SK-N-SH treated with all-trans-retinoic acid at 6 μM for 48 hours (cell line): ENCODE measurements at regions not wholly inside any gene's neighbourhood (a gene's known extent, or its start where the extent isn't known, plus 50 kb on each side); places are given as distances from the start of the nearest gene placed in this dataset.

Source experiments
- ATAC-seq: fragments of 200-7000 bp; cut with Tn5 transposase; 3 replicates; pipeline ENCODE4 v1.9.1; 2020; ENCODE audit warnings: mild to moderate bottlenecking, moderate library complexity
- ARNTL ChIP-seq: fragments of 450-650 bp; formaldehyde crosslinking; IDR thresholded peaks from 2 replicates; pipeline ENCODE4 v1.5.0; 2020; ENCODE audit warnings: low read depth, mild to moderate bottlenecking, moderate library complexity, borderline replicate concordance
- CREB5 ChIP-seq: fragments of 250-450 bp; sonication (Bioruptor Pico); IDR thresholded peaks from 2 replicates; pipeline ENCODE4 v1.5.1; 2020; ENCODE audit warnings: low read depth, mild to moderate bottlenecking, moderate library complexity
- CSDC2 ChIP-seq: fragments of 250-450 bp; sonication (Bioruptor Pico); IDR thresholded peaks from 2 replicates; pipeline ENCODE4 v1.5.0; 2020; ENCODE audit warnings: mild to moderate bottlenecking, moderate library complexity
- ESRRG ChIP-seq: fragments of 250-450 bp; sonication (Bioruptor Pico); IDR thresholded peaks from 2 replicates; pipeline ENCODE4 v1.6.1; 2021; ENCODE audit warnings: mild to moderate bottlenecking
- GLIS3 ChIP-seq: fragments of 250-450 bp; sonication (Bioruptor Pico); IDR thresholded peaks from 2 replicates; pipeline ENCODE4 v1.5.0; 2020; ENCODE audit warnings: mild to moderate bottlenecking, moderate library complexity
- ISL1 ChIP-seq: fragments of 250-450 bp; sonication (Bioruptor Pico); IDR thresholded peaks from 2 replicates; pipeline ENCODE4 v2.1.2; 2022; ENCODE audit warnings: mild to moderate bottlenecking, moderate library complexity
- OSR1 ChIP-seq: fragments of 250-450 bp; sonication (Bioruptor Pico); IDR thresholded peaks from 2 replicates; pipeline ENCODE4 v1.8.0; 2022; ENCODE audit warnings: moderate library complexity, mild to moderate bottlenecking, inconsistent platforms
- PATZ1 ChIP-seq: fragments of 250-450 bp; sonication (Bioruptor Pico); IDR thresholded peaks from 2 replicates; pipeline ENCODE4 v1.8.0; 2020; ENCODE audit warnings: mild to moderate bottlenecking, moderate library complexity, borderline replicate concordance
- POU6F1 ChIP-seq: fragments of 250-450 bp; sonication (Bioruptor Pico); IDR thresholded peaks from 2 replicates; pipeline ENCODE4 v1.8.0; 2021; ENCODE audit warnings: low read depth, mild to moderate bottlenecking, moderate library complexity, borderline replicate concordance
- PPARA ChIP-seq: fragments of 250-450 bp; sonication (Bioruptor Pico); IDR thresholded peaks from 2 replicates; pipeline ENCODE4 v1.5.0; 2020; ENCODE audit warnings: mild to moderate bottlenecking, borderline replicate concordance
- RARB ChIP-seq: fragments of 250-450 bp; sonication (Bioruptor Pico); IDR thresholded peaks from 2 replicates; pipeline ENCODE4 v1.8.0; 2021; ENCODE audit warnings: mild to moderate bottlenecking, moderate library complexity
- SNAI2 ChIP-seq: fragments of 250-450 bp; sonication (Bioruptor Pico); IDR thresholded peaks from 2 replicates; pipeline ENCODE4 v1.5.0; 2020; ENCODE audit warnings: mild to moderate bottlenecking, moderate library complexity
- TSHZ2 ChIP-seq: fragments of 250-450 bp; sonication (Bioruptor Pico); IDR thresholded peaks from 2 replicates; pipeline ENCODE4 v1.5.0; 2020; ENCODE audit warnings: mild to moderate bottlenecking, moderate library complexity
- ZC3H10 ChIP-seq: fragments of 250-450 bp; sonication (Bioruptor Pico); IDR thresholded peaks from 2 replicates; pipeline ENCODE4 v1.5.1; 2021; ENCODE audit warnings: mild to moderate bottlenecking, moderate library complexity
- ZFP3 ChIP-seq: fragments of 250-450 bp; sonication (Bioruptor Pico); IDR thresholded peaks from 2 replicates; pipeline ENCODE4 v1.5.0; 2020; ENCODE audit warnings: mild to moderate bottlenecking, moderate library complexity
- ZNF565 ChIP-seq: fragments of 450-650 bp; formaldehyde crosslinking; conservative IDR thresholded peaks from 2 replicates; pipeline ENCODE4 v1.5.0; 2020; ENCODE audit warnings: low read depth, mild to moderate bottlenecking, moderate library complexity
- ZNF70 ChIP-seq: fragments of 450-650 bp; formaldehyde crosslinking; IDR thresholded peaks from 2 replicates; pipeline ENCODE4 v1.5.0; 2020; ENCODE audit warnings: mild to moderate bottlenecking, moderate library complexity
- ZNF8 ChIP-seq: fragments of 450-650 bp; formaldehyde crosslinking; IDR thresholded peaks from 2 replicates; pipeline ENCODE4 v1.5.0; 2020; ENCODE audit warnings: mild to moderate bottlenecking, moderate library complexity

GRCh38 chr2:183259921-183260320, 135.7 kb downstream of the NUP35 start:
- no peak for TF ChIP-seq PPARA (CRISPR knock-in tag)
- no peak for TF ChIP-seq CSDC2 (CRISPR knock-in tag)
- TF ChIP-seq SNAI2 (CRISPR knock-in tag) = no peak
- no peak for TF ChIP-seq PATZ1 (CRISPR knock-in tag)
- TF ChIP-seq ARNTL (CRISPR knock-in tag) = no peak
- TF ChIP-seq ZFP3 (CRISPR knock-in tag) = no peak
- TF ChIP-seq, all 23 proteins: peak for 0
- no peak for ATAC-seq

GRCh38 chr2:183260527-183260926, 136.3 kb downstream of the NUP35 start:
- no peak for ATAC-seq
- TF ChIP-seq RARB (CRISPR knock-in tag) = no peak
- TF ChIP-seq OSR1 (CRISPR knock-in tag) = no peak
- TF ChIP-seq ESRRG (CRISPR knock-in tag) = no peak
- no peak for TF ChIP-seq ZNF70 (CRISPR knock-in tag)
- no peak for TF ChIP-seq ARNTL (CRISPR knock-in tag)
- no peak for TF ChIP-seq ZC3H10 (CRISPR knock-in tag)
- TF ChIP-seq, all 23 proteins: peak for 0

- TF ChIP-seq ZNF565 (no peak), ZC3H10 (CRISPR knock-in tag) (no peak), ZFP3 (CRISPR knock-in tag) (no peak)
- ATAC-seq = no peak
Observed at GRCh38 chr2:183264890-183265535, 140.8 kb downstream of the NUP35 start.

GRCh38 chr2:183267148-183267827, 143.0 kb downstream of the NUP35 start:
- TF ChIP-seq ISL1 (CRISPR knock-in tag) = no peak
- no peak for TF ChIP-seq PPARA (CRISPR knock-in tag)
- TF ChIP-seq GLIS3 = no peak
- TF ChIP-seq OSR1 (CRISPR knock-in tag) = no peak
- TF ChIP-seq RARB (CRISPR knock-in tag) = no peak
- TF ChIP-seq, all 23 proteins: peak for 0
- ATAC-seq = no peak

GRCh38 chr2:183269956-183270355, 145.7 kb downstream of the NUP35 start:
- ATAC-seq = peak; percentile 63; the same call in 2 of the 3 replicates
- no peak for TF ChIP-seq ARNTL (CRISPR knock-in tag)
- no peak for TF ChIP-seq TSHZ2 (CRISPR knock-in tag)
- no peak for TF ChIP-seq ZNF8 (CRISPR knock-in tag)
- no peak for TF ChIP-seq CREB5 (CRISPR knock-in tag)
- no peak for TF ChIP-seq POU6F1 (CRISPR knock-in tag)
- TF ChIP-seq OSR1 (CRISPR knock-in tag) = no peak
- TF ChIP-seq PATZ1 (CRISPR knock-in tag) = no peak
- no peak for TF ChIP-seq ZNF70 (CRISPR knock-in tag)
